K562 (cell line): ENCODE measurements at regions not wholly inside any gene's neighbourhood (a gene's known extent, or its start where the extent isn't known, plus 50 kb on each side); places are given as distances from the start of the nearest gene placed in this dataset.

Experiments
- ATF3 ChIP-seq, 2 experiments: fragments of 450-650 bp in 1 of 2; sonication (generic) in 1 of 2; formaldehyde crosslinking in 1 of 2; IDR thresholded peaks in 1 of 2; conservative IDR thresholded peaks in 1 of 2; 2 replicates each; pipeline versions ENCODE4 v1.6.1 to v1.8.1; 2016 to 2023; ENCODE audit warnings: mild to moderate bottlenecking in 2 of 2, moderate library complexity in 2 of 2, inconsistent platforms in 1 of 2, missing genetic modification reagents in 1 of 2
- CAMTA2 ChIP-seq: fragments of 250-450 bp; sonication (Bioruptor Pico); conservative IDR thresholded peaks from 2 replicates; pipeline ENCODE4 v1.5.1; 2022
- FIP1L1 ChIP-seq: fragments of 200-400 bp; formaldehyde crosslinking; IDR thresholded peaks from 2 replicates; pipeline ENCODE4 v1.6.1; 2018; ENCODE audit warnings: mild to moderate bottlenecking, low read depth, low read length; ENCODE audit not compliant: poor library complexity, severe bottlenecking
- HINFP ChIP-seq: fragments of 450-650 bp; conservative IDR thresholded peaks from 2 replicates; pipeline ENCODE4 v1.6.1; 2016; ENCODE audit warnings: missing genetic modification characterization, low read depth, mild to moderate bottlenecking, control low read depth, missing compliant biosample characterization
- MTA2 ChIP-seq: fragments of 450-650 bp; IDR thresholded peaks from 2 replicates; pipeline ENCODE4 v1.6.1; 2016; ENCODE audit warnings: low read depth
- NFE2 ChIP-seq: IDR thresholded peaks from 2 replicates; pipeline ENCODE4 v1.6.1; 2014; ENCODE audit warnings: antibody characterized with exemption, low read depth
- PCBP1 ChIP-seq: fragments of 200-400 bp; formaldehyde crosslinking; IDR thresholded peaks from 2 replicates; pipeline ENCODE4 v1.6.1; 2018; ENCODE audit warnings: mild to moderate bottlenecking, low read depth, low read length; ENCODE audit not compliant: poor library complexity, severe bottlenecking
- POLR2AphosphoS5 ChIP-seq: IDR thresholded peaks from 2 replicates; pipeline ENCODE4 v1.6.1; 2011; ENCODE audit warnings: mild to moderate bottlenecking, low read depth, low read length, moderate library complexity; ENCODE audit not compliant: control insufficient read depth, insufficient read depth
- RFX5 ChIP-seq: IDR thresholded peaks from 2 replicates; pipeline ENCODE4 v1.6.1; 2011; ENCODE audit warnings: low read depth, mild to moderate bottlenecking, improper control_type of control experiment, low read length
- SMARCA5 ChIP-seq: fragments of 450-650 bp; IDR thresholded peaks from 2 replicates; pipeline ENCODE4 v1.6.1; 2016
- STAT5B ChIP-seq: fragments of 250-450 bp; sonication (Bioruptor Pico); IDR thresholded peaks from 2 replicates; pipeline ENCODE4 v1.8.0; 2021; ENCODE audit warnings: mild to moderate bottlenecking, inconsistent platforms
- TAF9B ChIP-seq: fragments of 450-650 bp; IDR thresholded peaks from 2 replicates; pipeline ENCODE4 v1.6.1; 2018; ENCODE audit warnings: mild to moderate bottlenecking; ENCODE audit not compliant: partially characterized antibody
- ZFP36 ChIP-seq: fragments of 150-350 bp; IDR thresholded peaks from 2 replicates; pipeline ENCODE4 v1.6.1; 2018; ENCODE audit warnings: low read length, low read depth; ENCODE audit not compliant: partially characterized antibody
- ZKSCAN1 ChIP-seq: fragments of 150-350 bp; IDR thresholded peaks from 2 replicates; pipeline ENCODE4 v1.6.1; 2016; ENCODE audit warnings: low read depth, low read length
- ZNF146 ChIP-seq: IDR thresholded peaks from one replicate; pipeline ENCODE4 v1.6.1; 2018; ENCODE audit warnings: missing compliant biosample characterization; ENCODE audit not compliant: unreplicated experiment
- ZNF239 ChIP-seq: fragments of 250-450 bp; sonication (Bioruptor Pico); IDR thresholded peaks from 2 replicates; pipeline ENCODE4 v1.4.0; 2020; ENCODE audit warnings: mild to moderate bottlenecking
- ZNF766 ChIP-seq: fragments of 200-800 bp; sonication (Bioruptor generic); conservative IDR thresholded peaks from 2 replicates; pipeline ENCODE4 v1.6.1; 2016; ENCODE audit warnings: missing genetic modification characterization, missing compliant biosample characterization
- TF ChIP-seq, protein P1 (sequence below): fragments of 450-650 bp; IDR thresholded peaks from 2 replicates; pipeline ENCODE4 v1.7.1; 2018; ENCODE audit warnings: mild to moderate bottlenecking, low read depth; ENCODE audit not compliant: partially characterized antibody
- TF ChIP-seq, protein P2 (sequence below): sonication (generic); formaldehyde crosslinking; IDR thresholded peaks from 2 replicates; pipeline ENCODE4 v1.8.1; 2023; ENCODE audit warnings: mild to moderate bottlenecking, missing genetic modification reagents
- TF ChIP-seq, protein P3 (sequence below): fragments of 450-650 bp; IDR thresholded peaks from 2 replicates; pipeline ENCODE4 v1.6.1; 2014; ENCODE audit warnings: low read depth, mild to moderate bottlenecking, moderate library complexity, borderline replicate concordance

- TF ChIP-seq ZNF146 (no peak), HINFP (tag) (no peak), ZFP36 (no peak), ZNF766 (CRISPR knock-in tag) (0 out of 2 replicates have a peak, but pooled peaks have one; percentile 36), CAMTA2 (CRISPR knock-in tag) (no peak), ZNF239 (no peak), POLR2AphosphoS5 (no peak), TAF9B (no peak), MTA2 (no peak), STAT5B (CRISPR knock-in tag) (no peak), ATF3 (IDR thresholded peaks at IDR 0.05) (peak; percentile 88), ATF3 (CRISPR knock-in tag; conservative IDR thresholded peaks at IDR 0.05) (no peak), RFX5 (no peak), FIP1L1 (no peak), PCBP1 (no peak), NFE2 (peak; percentile 50), ZKSCAN1 (no peak), SMARCA5 (no peak)
- TF ChIP-seq, protein P1, sequence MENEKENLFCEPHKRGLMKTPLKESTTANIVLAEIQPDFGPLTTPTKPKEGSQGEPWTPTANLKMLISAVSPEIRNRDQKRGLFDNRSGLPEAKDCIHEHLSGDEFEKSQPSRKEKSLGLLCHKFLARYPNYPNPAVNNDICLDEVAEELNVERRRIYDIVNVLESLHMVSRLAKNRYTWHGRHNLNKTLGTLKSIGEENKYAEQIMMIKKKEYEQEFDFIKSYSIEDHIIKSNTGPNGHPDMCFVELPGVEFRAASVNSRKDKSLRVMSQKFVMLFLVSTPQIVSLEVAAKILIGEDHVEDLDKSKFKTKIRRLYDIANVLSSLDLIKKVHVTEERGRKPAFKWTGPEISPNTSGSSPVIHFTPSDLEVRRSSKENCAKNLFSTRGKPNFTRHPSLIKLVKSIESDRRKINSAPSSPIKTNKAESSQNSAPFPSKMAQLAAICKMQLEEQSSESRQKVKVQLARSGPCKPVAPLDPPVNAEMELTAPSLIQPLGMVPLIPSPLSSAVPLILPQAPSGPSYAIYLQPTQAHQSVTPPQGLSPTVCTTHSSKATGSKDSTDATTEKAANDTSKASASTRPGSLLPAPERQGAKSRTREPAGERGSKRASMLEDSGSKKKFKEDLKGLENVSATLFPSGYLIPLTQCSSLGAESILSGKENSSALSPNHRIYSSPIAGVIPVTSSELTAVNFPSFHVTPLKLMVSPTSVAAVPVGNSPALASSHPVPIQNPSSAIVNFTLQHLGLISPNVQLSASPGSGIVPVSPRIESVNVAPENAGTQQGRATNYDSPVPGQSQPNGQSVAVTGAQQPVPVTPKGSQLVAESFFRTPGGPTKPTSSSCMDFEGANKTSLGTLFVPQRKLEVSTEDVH = no peak
- TF ChIP-seq, protein P2, sequence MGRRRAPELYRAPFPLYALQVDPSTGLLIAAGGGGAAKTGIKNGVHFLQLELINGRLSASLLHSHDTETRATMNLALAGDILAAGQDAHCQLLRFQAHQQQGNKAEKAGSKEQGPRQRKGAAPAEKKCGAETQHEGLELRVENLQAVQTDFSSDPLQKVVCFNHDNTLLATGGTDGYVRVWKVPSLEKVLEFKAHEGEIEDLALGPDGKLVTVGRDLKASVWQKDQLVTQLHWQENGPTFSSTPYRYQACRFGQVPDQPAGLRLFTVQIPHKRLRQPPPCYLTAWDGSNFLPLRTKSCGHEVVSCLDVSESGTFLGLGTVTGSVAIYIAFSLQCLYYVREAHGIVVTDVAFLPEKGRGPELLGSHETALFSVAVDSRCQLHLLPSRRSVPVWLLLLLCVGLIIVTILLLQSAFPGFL (CRISPR knock-in tag) = no peak
- TF ChIP-seq, protein P3, sequence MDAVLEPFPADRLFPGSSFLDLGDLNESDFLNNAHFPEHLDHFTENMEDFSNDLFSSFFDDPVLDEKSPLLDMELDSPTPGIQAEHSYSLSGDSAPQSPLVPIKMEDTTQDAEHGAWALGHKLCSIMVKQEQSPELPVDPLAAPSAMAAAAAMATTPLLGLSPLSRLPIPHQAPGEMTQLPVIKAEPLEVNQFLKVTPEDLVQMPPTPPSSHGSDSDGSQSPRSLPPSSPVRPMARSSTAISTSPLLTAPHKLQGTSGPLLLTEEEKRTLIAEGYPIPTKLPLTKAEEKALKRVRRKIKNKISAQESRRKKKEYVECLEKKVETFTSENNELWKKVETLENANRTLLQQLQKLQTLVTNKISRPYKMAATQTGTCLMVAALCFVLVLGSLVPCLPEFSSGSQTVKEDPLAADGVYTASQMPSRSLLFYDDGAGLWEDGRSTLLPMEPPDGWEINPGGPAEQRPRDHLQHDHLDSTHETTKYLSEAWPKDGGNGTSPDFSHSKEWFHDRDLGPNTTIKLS = no peak
These were observed 65.8 kb upstream of the CADPS start (continued) for GRCh38 chr3:62940771-62941563.
